Trophoblast cell (in vitro differentiated cells and primary cell): ENCODE measurements at regions not wholly inside any gene's neighbourhood (a gene's known extent, or its start where the extent isn't known, plus 50 kb on each side); places are given as distances from the start of the nearest gene placed in this dataset.

Source experiments
- DNase-seq, 2 donors: peaks; one replicate each; pipeline ENCODE4 v3.0.0-alpha.2; 2016
- H2AFZ ChIP-seq: 2 replicates; pipeline ENCODE4 v1.6.1; 2013; ENCODE audit warnings: low read length, moderate library complexity, mild to moderate bottlenecking; ENCODE audit not compliant: insufficient read depth, poor library complexity
- H2AK5ac ChIP-seq: 2 replicates; pipeline ENCODE4 v1.6.1; 2013; ENCODE audit warnings: mild to moderate bottlenecking, low read length
- H2BK120ac ChIP-seq: 2 replicates; pipeline ENCODE4 v1.6.1; 2013; ENCODE audit warnings: low read length, mild to moderate bottlenecking, moderate library complexity; ENCODE audit not compliant: insufficient read depth, poor library complexity
- H2BK12ac ChIP-seq: 2 replicates; pipeline ENCODE4 v1.6.1; 2013; ENCODE audit warnings: mild to moderate bottlenecking, low read length, moderate library complexity
- H2BK5ac ChIP-seq: 2 replicates; pipeline ENCODE4 v1.6.1; 2013; ENCODE audit warnings: low read length, low read depth, moderate library complexity, mild to moderate bottlenecking; ENCODE audit not compliant: poor library complexity
- H3K14ac ChIP-seq: 2 replicates; pipeline ENCODE4 v1.6.1; 2013; ENCODE audit warnings: mild to moderate bottlenecking, low read length
- H3K18ac ChIP-seq: 2 replicates; pipeline ENCODE4 v1.6.1; 2013; ENCODE audit warnings: mild to moderate bottlenecking, low read length
- H3K23ac ChIP-seq: 2 replicates; pipeline ENCODE4 v1.6.1; 2013; ENCODE audit warnings: low read length
- H3K27ac ChIP-seq: 2 replicates; pipeline ENCODE4 v1.5.1; 2013; ENCODE audit warnings: low read depth, mild to moderate bottlenecking, inconsistent platforms, low read length, moderate library complexity
- H3K27me3 ChIP-seq: 2 replicates; pipeline ENCODE4 v1.6.1; 2013; ENCODE audit warnings: inconsistent platforms, mild to moderate bottlenecking, low read length, moderate library complexity; ENCODE audit not compliant: insufficient read depth
- H3K36me3 ChIP-seq, 2 experiments: 1 replicate in 1 of 2; 2 replicates in 1 of 2; pipeline ENCODE4 v1.6.1; 2013; ENCODE audit warnings: low read length in 2 of 2, mild to moderate bottlenecking in 2 of 2, moderate library complexity in 1 of 2; ENCODE audit not compliant: insufficient read depth in 2 of 2, control insufficient read depth in 1 of 2
- H3K4ac ChIP-seq: 2 replicates; pipeline ENCODE4 v1.6.1; 2013; ENCODE audit warnings: low read depth, mild to moderate bottlenecking, low read length, moderate library complexity
- H3K4me1 ChIP-seq, 2 experiments: 1 replicate in 1 of 2; 2 replicates in 1 of 2; pipeline ENCODE4 v1.6.1; 2013; ENCODE audit warnings: low read length in 2 of 2, mild to moderate bottlenecking in 2 of 2, moderate library complexity in 1 of 2; ENCODE audit not compliant: insufficient read depth in 2 of 2, control insufficient read depth in 1 of 2
- H3K4me2 ChIP-seq: 2 replicates; pipeline ENCODE4 v1.6.1; 2013; ENCODE audit warnings: inconsistent platforms, mild to moderate bottlenecking, low read length, moderate library complexity
- H3K4me3 ChIP-seq: 2 replicates; pipeline ENCODE4 v1.5.1; 2013; ENCODE audit warnings: mild to moderate bottlenecking, low read depth, low read length, inconsistent platforms
- H3K79me1 ChIP-seq: one replicate; pipeline ENCODE4 v1.6.1; 2013; ENCODE audit warnings: low read length
- H3K79me2 ChIP-seq: 2 replicates; pipeline ENCODE4 v1.6.1; 2013; ENCODE audit warnings: low read length, mild to moderate bottlenecking; ENCODE audit not compliant: control insufficient read depth, insufficient read depth, poor library complexity
- H3K9ac ChIP-seq: 2 replicates; pipeline ENCODE4 v1.6.1; 2013; ENCODE audit warnings: mild to moderate bottlenecking, low read length
- H3K9me3 ChIP-seq: 2 replicates; pipeline ENCODE4 v1.6.1; 2013; ENCODE audit warnings: low read depth, mild to moderate bottlenecking, control low read depth, inconsistent platforms, low read length; ENCODE audit not compliant: insufficient read depth
- H4K12ac ChIP-seq: 2 replicates; pipeline ENCODE4 v1.6.1; 2013; ENCODE audit warnings: low read depth, mild to moderate bottlenecking, low read length, moderate library complexity
- H4K8ac ChIP-seq: 2 replicates; pipeline ENCODE4 v1.6.1; 2013; ENCODE audit warnings: low read depth, mild to moderate bottlenecking, low read length, moderate library complexity
- H4K91ac ChIP-seq: one replicate; pipeline ENCODE4 v1.6.1; 2013; ENCODE audit warnings: low read depth, mild to moderate bottlenecking, low read length, moderate library complexity
- WGBS: extraction: QIAGEN DNeasy Blood & Tissue Kit; methylation state at CpG from one replicate; pipeline ENCODE4 v1.1.7; 2013; ENCODE audit warnings: missing lambda C conversion rate; ENCODE audit not compliant: insufficient read length, insufficient coverage; ENCODE audit errors: extremely low coverage; 5-methylcytosine and 5-hydroxymethylcytosine counted together

GRCh38 chr4:156662921-156663320, 308.7 kb downstream of the PDGFC start:
- Histone ChIP-seq H3K4me2 (no peak overlapping the region), H3K79me1 (no peaks in the 10 kb centered on the region), H3K36me3 (no peaks in the 10 kb centered on the region), H3K4me1 (no peaks in the 10 kb centered on the region), H3K18ac (no peak overlapping the region), H3K4me3 (no peak overlapping the region), H3K27me3 (no peaks in the 10 kb centered on the region), H2AK5ac (no peak overlapping the region), H3K4ac (no peak overlapping the region), H3K27ac (no peak overlapping the region), H4K91ac (no peak overlapping the region), H4K12ac (no peak overlapping the region), H3K14ac (no peak overlapping the region), H3K23ac (no peak overlapping the region), H3K79me2 (no peaks in the 10 kb centered on the region), H2BK5ac (no peak overlapping the region), H3K9me3 (no peaks in the 10 kb centered on the region), H2AFZ (no peak overlapping the region), H2BK120ac (no peak overlapping the region), H4K8ac (no peak overlapping the region), H2BK12ac (no peak overlapping the region), H3K9ac (no peak overlapping the region)
- no peak for DNase-seq
- no CpG with 5 or more reads among the region's 1 CpG for WGBS

DNA sequence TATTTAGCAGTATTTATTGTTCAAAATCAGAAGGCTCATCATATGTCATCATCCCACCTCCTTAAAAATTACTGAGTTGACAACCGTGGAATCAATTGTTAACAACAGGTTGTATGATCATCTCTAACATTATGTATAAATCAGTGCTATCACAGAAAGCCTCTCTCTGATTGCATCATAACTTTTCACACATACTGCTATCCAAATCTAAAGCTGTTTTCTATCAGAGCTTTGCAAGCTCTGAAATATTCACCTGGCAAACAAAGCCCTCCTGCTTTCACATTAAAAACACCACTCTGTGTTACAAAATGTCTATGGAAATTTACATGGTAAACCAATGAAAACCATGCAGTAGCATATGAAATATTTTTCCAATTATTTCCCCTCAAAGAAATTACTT, 310.0 kb downstream of the PDGFC start:
- Histone ChIP-seq H3K4me3 (no peak overlapping the region), H2BK120ac (no peak overlapping the region), H3K27ac (no peak overlapping the region), H3K23ac (no peak overlapping the region), H3K9ac (no peak overlapping the region), H3K36me3 (no peaks in the 10 kb centered on the region), H2BK12ac (no peak overlapping the region), H2BK5ac (no peak overlapping the region), H4K8ac (no peak overlapping the region), H2AFZ (no peak overlapping the region), H3K14ac (no peak overlapping the region), H3K4me2 (no peak overlapping the region), H3K4ac (no peak overlapping the region), H3K79me2 (no peaks in the 10 kb centered on the region), H3K27me3 (no peaks in the 10 kb centered on the region), H2AK5ac (no peak overlapping the region), H4K12ac (no peak overlapping the region), H3K79me1 (no peaks in the 10 kb centered on the region), H4K91ac (no peak overlapping the region), H3K9me3 (no peaks in the 10 kb centered on the region), H3K4me1 (no peaks in the 10 kb centered on the region), H3K18ac (no peak overlapping the region)
- no peak for DNase-seq
- WGBS = no CpG with 5 or more reads among the region's 1 CpG

DNA sequence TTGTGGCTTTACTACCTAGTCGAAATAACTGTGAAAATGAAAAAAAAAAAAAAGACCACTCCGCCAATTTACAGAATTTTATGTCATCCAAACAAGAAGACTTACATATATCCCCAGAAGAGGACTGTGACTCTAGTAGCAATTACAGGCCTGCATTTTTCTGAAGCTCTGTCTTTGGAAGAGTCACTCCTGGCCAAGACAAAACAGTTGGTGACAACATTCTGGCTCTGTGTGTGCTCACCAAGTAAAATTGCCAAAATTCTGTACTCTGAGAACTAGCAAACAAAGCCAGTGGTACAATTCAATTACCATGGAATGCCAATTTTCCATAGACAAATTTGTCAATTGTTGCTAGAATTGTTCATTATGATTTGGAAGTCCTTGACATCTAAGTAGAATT, 311.1 kb downstream of the PDGFC start:
- Histone ChIP-seq H4K8ac (no peak overlapping the region), H3K14ac (no peak overlapping the region), H3K23ac (no peak overlapping the region), H3K4ac (no peak overlapping the region), H3K36me3 (no peaks in the 10 kb centered on the region), H2BK5ac (no peak overlapping the region), H3K27ac (no peak overlapping the region), H2AFZ (no peak overlapping the region), H2BK120ac (no peak overlapping the region), H3K4me3 (no peak overlapping the region), H3K9me3 (no peaks in the 10 kb centered on the region), H4K12ac (no peak overlapping the region), H2BK12ac (no peak overlapping the region), H3K9ac (no peak overlapping the region), H3K27me3 (no peaks in the 10 kb centered on the region), H3K79me1 (no peaks in the 10 kb centered on the region), H3K18ac (no peak overlapping the region), H2AK5ac (no peak overlapping the region), H3K79me2 (no peaks in the 10 kb centered on the region), H3K4me1 (no peaks in the 10 kb centered on the region), H4K91ac (no peak overlapping the region), H3K4me2 (no peak overlapping the region)
- WGBS = no CpG with 5 or more reads among the region's 2 CpGs
- no peak for DNase-seq

DNA sequence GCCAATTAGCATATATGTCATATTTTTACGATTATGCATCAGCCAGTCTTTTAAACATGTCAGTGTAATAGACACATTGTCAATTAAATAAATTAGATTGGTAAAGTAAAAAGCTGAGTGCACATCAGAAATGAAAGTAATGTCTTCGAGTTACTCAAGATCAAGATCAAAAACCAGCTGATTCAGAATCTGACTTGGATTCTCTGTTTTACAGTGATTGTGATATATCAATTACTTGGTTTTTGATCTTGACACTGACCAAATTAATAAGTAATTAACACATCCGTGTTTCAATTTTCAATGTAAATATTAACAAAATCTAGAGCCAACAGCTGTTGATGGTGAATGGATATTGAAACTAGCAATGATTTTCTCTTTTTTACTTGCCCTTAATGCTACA, 311.6 kb downstream of the PDGFC start:
- Histone ChIP-seq H3K14ac (no peak overlapping the region), H4K91ac (no peak overlapping the region), H3K23ac (no peak overlapping the region), H3K27ac (no peak overlapping the region), H3K9me3 (no peaks in the 10 kb centered on the region), H3K4me1 (no peaks in the 10 kb centered on the region), H2AFZ (no peak overlapping the region), H2AK5ac (no peak overlapping the region), H2BK120ac (no peak overlapping the region), H3K79me1 (no peaks in the 10 kb centered on the region), H3K18ac (no peak overlapping the region), H3K79me2 (no peaks in the 10 kb centered on the region), H3K9ac (no peak overlapping the region), H3K4me2 (no peak overlapping the region), H3K4me3 (no peak overlapping the region), H2BK12ac (no peak overlapping the region), H3K36me3 (no peaks in the 10 kb centered on the region), H4K8ac (no peak overlapping the region), H4K12ac (no peak overlapping the region), H3K4ac (no peak overlapping the region), H3K27me3 (no peaks in the 10 kb centered on the region), H2BK5ac (no peak overlapping the region)
- DNase-seq = no peak
- no CpG with 5 or more reads among the region's 3 CpGs for WGBS
